ENCODE measurements at regions not wholly inside any gene's neighbourhood (a gene's known extent, or its start where the extent isn't known, plus 50 kb on each side); places are given as distances from the start of the nearest gene placed in this dataset.

DNA sequence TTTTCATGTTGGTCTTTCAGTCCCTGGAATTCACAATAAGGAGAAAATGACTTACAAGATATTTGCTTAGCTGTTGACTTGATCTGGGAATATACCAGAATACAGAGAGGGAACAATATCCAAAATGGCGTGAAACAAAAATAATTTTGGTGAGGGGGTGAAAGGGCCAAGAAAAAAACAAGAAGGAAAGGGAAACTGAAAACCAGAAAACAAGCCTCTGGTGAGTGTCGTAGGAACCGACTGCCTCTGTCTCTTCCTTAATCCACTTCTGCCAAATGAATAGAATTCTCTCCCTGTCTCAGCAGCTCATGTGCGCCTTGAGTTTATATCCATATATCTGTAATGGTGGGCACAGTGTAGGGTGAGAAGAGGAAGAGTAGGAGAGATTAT is 367.6 kb downstream of the ETS1 start:
- TF ChIP-seq, protein P1, sequence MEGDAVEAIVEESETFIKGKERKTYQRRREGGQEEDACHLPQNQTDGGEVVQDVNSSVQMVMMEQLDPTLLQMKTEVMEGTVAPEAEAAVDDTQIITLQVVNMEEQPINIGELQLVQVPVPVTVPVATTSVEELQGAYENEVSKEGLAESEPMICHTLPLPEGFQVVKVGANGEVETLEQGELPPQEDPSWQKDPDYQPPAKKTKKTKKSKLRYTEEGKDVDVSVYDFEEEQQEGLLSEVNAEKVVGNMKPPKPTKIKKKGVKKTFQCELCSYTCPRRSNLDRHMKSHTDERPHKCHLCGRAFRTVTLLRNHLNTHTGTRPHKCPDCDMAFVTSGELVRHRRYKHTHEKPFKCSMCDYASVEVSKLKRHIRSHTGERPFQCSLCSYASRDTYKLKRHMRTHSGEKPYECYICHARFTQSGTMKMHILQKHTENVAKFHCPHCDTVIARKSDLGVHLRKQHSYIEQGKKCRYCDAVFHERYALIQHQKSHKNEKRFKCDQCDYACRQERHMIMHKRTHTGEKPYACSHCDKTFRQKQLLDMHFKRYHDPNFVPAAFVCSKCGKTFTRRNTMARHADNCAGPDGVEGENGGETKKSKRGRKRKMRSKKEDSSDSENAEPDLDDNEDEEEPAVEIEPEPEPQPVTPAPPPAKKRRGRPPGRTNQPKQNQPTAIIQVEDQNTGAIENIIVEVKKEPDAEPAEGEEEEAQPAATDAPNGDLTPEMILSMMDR (IDR thresholded peaks at IDR 0.05): no peak
- no peak for TF ChIP-seq POLR2A (IDR thresholded peaks at IDR 0.05)
